ENCODE measurements at regions not wholly inside any gene's neighbourhood (a gene's known extent, or its start where the extent isn't known, plus 50 kb on each side); places are given as distances from the start of the nearest gene placed in this dataset.

DNA sequence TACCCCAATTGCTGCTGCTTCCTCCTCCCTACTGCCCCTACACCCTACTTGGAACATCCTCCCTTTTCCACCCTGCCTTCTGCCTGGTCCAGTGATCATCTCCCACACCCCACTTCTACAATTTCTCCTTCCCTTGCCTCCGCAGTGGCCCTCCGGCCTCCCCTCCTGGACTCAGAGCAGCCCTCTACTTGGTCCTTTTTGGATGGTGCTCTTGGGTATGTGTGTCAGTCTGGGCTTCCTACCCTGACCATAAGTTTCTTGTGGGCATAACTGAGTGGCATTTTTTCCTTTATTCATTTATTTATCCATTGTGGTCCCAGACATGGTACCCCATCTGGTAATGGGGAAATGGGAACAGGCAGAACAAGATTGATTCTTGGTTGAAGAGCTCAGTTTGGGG is 111.4 kb upstream of the NAV2 start:
- TF ChIP-seq TCF4 (CRISPR knock-in tag; IDR thresholded peaks at IDR 0.05; ENCODE audit: borderline replicate concordance): no peak
- TF ChIP-seq, protein P1, sequence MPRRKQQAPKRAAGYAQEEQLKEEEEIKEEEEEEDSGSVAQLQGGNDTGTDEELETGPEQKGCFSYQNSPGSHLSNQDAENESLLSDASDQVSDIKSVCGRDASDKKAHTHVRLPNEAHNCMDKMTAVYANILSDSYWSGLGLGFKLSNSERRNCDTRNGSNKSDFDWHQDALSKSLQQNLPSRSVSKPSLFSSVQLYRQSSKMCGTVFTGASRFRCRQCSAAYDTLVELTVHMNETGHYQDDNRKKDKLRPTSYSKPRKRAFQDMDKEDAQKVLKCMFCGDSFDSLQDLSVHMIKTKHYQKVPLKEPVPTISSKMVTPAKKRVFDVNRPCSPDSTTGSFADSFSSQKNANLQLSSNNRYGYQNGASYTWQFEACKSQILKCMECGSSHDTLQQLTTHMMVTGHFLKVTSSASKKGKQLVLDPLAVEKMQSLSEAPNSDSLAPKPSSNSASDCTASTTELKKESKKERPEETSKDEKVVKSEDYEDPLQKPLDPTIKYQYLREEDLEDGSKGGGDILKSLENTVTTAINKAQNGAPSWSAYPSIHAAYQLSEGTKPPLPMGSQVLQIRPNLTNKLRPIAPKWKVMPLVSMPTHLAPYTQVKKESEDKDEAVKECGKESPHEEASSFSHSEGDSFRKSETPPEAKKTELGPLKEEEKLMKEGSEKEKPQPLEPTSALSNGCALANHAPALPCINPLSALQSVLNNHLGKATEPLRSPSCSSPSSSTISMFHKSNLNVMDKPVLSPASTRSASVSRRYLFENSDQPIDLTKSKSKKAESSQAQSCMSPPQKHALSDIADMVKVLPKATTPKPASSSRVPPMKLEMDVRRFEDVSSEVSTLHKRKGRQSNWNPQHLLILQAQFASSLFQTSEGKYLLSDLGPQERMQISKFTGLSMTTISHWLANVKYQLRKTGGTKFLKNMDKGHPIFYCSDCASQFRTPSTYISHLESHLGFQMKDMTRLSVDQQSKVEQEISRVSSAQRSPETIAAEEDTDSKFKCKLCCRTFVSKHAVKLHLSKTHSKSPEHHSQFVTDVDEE (CRISPR knock-in tag; IDR thresholded peaks at IDR 0.05): no peak
- TF ChIP-seq ZC3H10 (CRISPR knock-in tag; IDR thresholded peaks at IDR 0.05): no peak
- TF ChIP-seq CSDC2 (CRISPR knock-in tag; IDR thresholded peaks at IDR 0.05): no peak
- no peak for TF ChIP-seq SNAI2 (CRISPR knock-in tag; IDR thresholded peaks at IDR 0.05)
- no peak for TF ChIP-seq ZNF565 (CRISPR knock-in tag; conservative IDR thresholded peaks at IDR 0.05; ENCODE audit: low read depth)
- TF ChIP-seq GLIS3 (CRISPR knock-in tag; IDR thresholded peaks at IDR 0.05): no peak
- no peak for TF ChIP-seq ZFP30 (CRISPR knock-in tag; IDR thresholded peaks at IDR 0.05)
- no peak for TF ChIP-seq TOX (CRISPR knock-in tag; IDR thresholded peaks at IDR 0.05; ENCODE audit: borderline replicate concordance)
- no peak for TF ChIP-seq PPARA (CRISPR knock-in tag; IDR thresholded peaks at IDR 0.05; ENCODE audit: borderline replicate concordance)
- TF ChIP-seq, protein P2, sequence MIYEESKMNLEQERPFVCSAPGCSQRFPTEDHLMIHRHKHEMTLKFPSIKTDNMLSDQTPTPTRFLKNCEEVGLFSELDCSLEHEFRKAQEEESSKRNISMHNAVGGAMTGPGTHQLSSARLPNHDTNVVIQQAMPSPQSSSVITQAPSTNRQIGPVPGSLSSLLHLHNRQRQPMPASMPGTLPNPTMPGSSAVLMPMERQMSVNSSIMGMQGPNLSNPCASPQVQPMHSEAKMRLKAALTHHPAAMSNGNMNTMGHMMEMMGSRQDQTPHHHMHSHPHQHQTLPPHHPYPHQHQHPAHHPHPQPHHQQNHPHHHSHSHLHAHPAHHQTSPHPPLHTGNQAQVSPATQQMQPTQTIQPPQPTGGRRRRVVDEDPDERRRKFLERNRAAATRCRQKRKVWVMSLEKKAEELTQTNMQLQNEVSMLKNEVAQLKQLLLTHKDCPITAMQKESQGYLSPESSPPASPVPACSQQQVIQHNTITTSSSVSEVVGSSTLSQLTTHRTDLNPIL (CRISPR knock-in tag; IDR thresholded peaks at IDR 0.05; ENCODE audit: low read depth): no peak
- TF ChIP-seq ZNF8 (CRISPR knock-in tag; IDR thresholded peaks at IDR 0.05): no peak
- TF ChIP-seq, protein P3, sequence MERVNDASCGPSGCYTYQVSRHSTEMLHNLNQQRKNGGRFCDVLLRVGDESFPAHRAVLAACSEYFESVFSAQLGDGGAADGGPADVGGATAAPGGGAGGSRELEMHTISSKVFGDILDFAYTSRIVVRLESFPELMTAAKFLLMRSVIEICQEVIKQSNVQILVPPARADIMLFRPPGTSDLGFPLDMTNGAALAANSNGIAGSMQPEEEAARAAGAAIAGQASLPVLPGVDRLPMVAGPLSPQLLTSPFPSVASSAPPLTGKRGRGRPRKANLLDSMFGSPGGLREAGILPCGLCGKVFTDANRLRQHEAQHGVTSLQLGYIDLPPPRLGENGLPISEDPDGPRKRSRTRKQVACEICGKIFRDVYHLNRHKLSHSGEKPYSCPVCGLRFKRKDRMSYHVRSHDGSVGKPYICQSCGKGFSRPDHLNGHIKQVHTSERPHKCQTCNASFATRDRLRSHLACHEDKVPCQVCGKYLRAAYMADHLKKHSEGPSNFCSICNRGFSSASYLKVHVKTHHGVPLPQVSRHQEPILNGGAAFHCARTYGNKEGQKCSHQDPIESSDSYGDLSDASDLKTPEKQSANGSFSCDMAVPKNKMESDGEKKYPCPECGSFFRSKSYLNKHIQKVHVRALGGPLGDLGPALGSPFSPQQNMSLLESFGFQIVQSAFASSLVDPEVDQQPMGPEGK (CRISPR knock-in tag; IDR thresholded peaks at IDR 0.05; ENCODE audit: borderline replicate concordance): no peak
- no peak for TF ChIP-seq ISL1 (CRISPR knock-in tag; IDR thresholded peaks at IDR 0.05)
- TF ChIP-seq BACH2 (CRISPR knock-in tag; IDR thresholded peaks at IDR 0.05; ENCODE audit: borderline replicate concordance): no peak
- TF ChIP-seq ZFP3 (CRISPR knock-in tag; IDR thresholded peaks at IDR 0.05): no peak
- TF ChIP-seq, protein P4, sequence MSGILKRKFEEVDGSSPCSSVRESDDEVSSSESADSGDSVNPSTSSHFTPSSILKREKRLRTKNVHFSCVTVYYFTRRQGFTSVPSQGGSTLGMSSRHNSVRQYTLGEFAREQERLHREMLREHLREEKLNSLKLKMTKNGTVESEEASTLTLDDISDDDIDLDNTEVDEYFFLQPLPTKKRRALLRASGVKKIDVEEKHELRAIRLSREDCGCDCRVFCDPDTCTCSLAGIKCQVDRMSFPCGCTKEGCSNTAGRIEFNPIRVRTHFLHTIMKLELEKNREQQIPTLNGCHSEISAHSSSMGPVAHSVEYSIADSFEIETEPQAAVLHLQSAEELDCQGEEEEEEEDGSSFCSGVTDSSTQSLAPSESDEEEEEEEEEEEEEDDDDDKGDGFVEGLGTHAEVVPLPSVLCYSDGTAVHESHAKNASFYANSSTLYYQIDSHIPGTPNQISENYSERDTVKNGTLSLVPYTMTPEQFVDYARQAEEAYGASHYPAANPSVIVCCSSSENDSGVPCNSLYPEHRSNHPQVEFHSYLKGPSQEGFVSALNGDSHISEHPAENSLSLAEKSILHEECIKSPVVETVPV (CRISPR knock-in tag; IDR thresholded peaks at IDR 0.05): no peak
- no peak for TF ChIP-seq ESRRG (CRISPR knock-in tag; IDR thresholded peaks at IDR 0.05)
- TF ChIP-seq RARB (CRISPR knock-in tag; IDR thresholded peaks at IDR 0.05): no peak
- ATAC-seq: no peak

DNA sequence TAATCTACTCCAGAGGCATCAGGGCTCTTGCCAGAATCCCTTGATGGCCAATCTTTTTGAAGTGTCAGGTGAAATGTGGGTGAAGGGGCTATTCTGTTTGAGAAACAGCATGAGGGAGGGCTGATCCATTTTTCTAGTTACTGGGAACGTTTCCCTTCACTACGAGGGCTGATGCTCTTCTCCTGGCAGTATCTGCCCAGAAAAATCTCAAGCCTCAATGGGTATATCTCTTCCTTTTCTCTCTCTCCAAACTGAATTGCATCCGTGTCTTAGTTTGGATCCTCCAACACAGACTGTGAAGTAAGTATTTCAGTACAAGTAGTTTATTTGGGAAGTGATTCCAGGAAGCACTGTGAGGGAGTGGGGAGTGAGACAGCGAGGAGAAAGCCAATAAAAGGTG is 113.0 kb upstream of the NAV2 start:
- no peak for ATAC-seq
- no peak for TF ChIP-seq TCF4 (CRISPR knock-in tag; IDR thresholded peaks at IDR 0.05; ENCODE audit: borderline replicate concordance)
- no peak for TF ChIP-seq SNAI2 (CRISPR knock-in tag; IDR thresholded peaks at IDR 0.05)
- no peak for TF ChIP-seq ARNTL (CRISPR knock-in tag; IDR thresholded peaks at IDR 0.05; ENCODE audit: borderline replicate concordance, low read depth)
- no peak for TF ChIP-seq ESRRG (CRISPR knock-in tag; IDR thresholded peaks at IDR 0.05)
- no peak for TF ChIP-seq OSR1 (CRISPR knock-in tag; IDR thresholded peaks at IDR 0.05)
- no peak for TF ChIP-seq ZFP30 (CRISPR knock-in tag; IDR thresholded peaks at IDR 0.05)
- TF ChIP-seq PPARA (CRISPR knock-in tag; IDR thresholded peaks at IDR 0.05; ENCODE audit: borderline replicate concordance): no peak
- no peak for TF ChIP-seq RARB (CRISPR knock-in tag; IDR thresholded peaks at IDR 0.05)
- no peak for TF ChIP-seq ZNF8 (CRISPR knock-in tag; IDR thresholded peaks at IDR 0.05)
- TF ChIP-seq CSDC2 (CRISPR knock-in tag; IDR thresholded peaks at IDR 0.05): no peak

DNA sequence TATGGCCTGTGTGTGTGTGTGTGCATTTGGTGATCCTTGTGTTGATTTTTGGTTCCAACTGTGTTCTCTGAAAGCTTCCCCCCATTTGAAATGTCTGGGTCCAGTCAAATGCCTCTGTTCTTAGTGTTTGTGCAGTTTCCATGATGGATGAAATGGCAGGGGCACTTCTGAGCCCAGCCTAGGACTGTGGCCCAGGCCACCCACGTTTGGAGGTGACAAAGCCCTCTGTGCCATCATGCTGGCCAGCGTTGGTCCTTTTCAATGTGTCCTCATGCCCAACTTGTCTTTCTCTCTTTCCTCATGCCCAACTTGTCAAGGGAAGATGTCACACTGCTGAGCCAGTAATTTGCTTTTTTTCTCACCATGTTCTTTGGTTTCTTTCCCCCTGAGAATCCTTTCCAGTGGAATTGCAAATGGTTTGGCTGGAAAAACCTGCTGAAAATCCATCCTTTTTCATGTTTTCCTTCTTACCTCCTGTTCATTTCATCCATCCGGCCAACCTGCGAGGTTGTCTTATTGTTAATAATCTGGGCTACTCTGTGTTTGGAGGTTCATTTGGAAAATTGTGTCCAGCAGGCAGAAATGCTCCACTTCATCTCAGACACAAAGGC is 113.7 kb upstream of the NAV2 start:
- TF ChIP-seq, protein P2 (CRISPR knock-in tag; IDR thresholded peaks at IDR 0.05; ENCODE audit: low read depth): peak; percentile 3; the same call in 1 of the 2 replicates
- TF ChIP-seq ZFP30 (CRISPR knock-in tag; IDR thresholded peaks at IDR 0.05): no peak
- ATAC-seq: no peak
